Stomach (tissue), 4 donors: ENCODE measurements at regions not wholly inside any gene's neighbourhood (a gene's known extent, or its start where the extent isn't known, plus 50 kb on each side); places are given as distances from the start of the nearest gene placed in this dataset.

Experiments
- EP300 ChIP-seq: sonication (generic); formaldehyde crosslinking; IDR thresholded peaks from one replicate; pipeline ENCODE4 v1.6.1; 2017; ENCODE audit warnings: antibody characterized with exemption
- POLR2A ChIP-seq, 4 donors: fragments of 450-650 bp; IDR thresholded peaks; one replicate each; pipeline ENCODE4 v1.6.1; 2016; ENCODE audit warnings: antibody characterized with exemption in 4 of 4, control low read depth in 2 of 4, mild to moderate bottlenecking in 1 of 4, moderate library complexity in 1 of 4
- POLR2AphosphoS5 ChIP-seq, 3 donors: sonication (generic); formaldehyde crosslinking; IDR thresholded peaks; one replicate each; pipeline ENCODE4 v1.6.1; 2016; ENCODE audit warnings: antibody characterized with exemption in 3 of 3
- TF ChIP-seq, protein P1 (sequence below), 7 experiments: fragments of 450-650 bp in 4 of 7; fragments of 200-600 bp in 3 of 7; sonication (generic) in 3 of 7; IDR thresholded peaks; one replicate each; pipeline ENCODE4 v1.5.1; 2016 to 2019; ENCODE audit warnings: antibody characterized with exemption in 7 of 7, control low read depth in 2 of 7, mild to moderate bottlenecking in 1 of 7

DNA sequence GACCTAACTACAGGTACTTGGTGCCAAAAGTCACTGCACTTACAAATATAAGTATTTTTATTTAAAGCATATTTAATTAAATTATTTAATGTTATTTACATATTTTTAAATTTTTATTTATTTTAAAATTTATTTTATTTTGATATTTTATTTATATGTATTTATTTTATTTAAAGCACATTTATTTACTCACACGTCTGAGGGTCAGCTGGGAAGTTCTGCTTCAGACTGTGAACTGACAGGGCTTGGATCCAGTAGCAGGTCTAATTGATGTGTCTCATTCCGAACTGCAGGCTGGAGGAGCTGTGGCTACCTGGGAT is 392.5 kb downstream of the GBA3 start:
- TF ChIP-seq POLR2AphosphoS5 (IDR thresholded peaks at IDR 0.05) (no peak), POLR2A (IDR thresholded peaks at IDR 0.05) (no peak), EP300 (no peak)
- TF ChIP-seq, protein P1, sequence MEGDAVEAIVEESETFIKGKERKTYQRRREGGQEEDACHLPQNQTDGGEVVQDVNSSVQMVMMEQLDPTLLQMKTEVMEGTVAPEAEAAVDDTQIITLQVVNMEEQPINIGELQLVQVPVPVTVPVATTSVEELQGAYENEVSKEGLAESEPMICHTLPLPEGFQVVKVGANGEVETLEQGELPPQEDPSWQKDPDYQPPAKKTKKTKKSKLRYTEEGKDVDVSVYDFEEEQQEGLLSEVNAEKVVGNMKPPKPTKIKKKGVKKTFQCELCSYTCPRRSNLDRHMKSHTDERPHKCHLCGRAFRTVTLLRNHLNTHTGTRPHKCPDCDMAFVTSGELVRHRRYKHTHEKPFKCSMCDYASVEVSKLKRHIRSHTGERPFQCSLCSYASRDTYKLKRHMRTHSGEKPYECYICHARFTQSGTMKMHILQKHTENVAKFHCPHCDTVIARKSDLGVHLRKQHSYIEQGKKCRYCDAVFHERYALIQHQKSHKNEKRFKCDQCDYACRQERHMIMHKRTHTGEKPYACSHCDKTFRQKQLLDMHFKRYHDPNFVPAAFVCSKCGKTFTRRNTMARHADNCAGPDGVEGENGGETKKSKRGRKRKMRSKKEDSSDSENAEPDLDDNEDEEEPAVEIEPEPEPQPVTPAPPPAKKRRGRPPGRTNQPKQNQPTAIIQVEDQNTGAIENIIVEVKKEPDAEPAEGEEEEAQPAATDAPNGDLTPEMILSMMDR (IDR thresholded peaks at IDR 0.05) = no peak
